ENCODE measurements at regions not wholly inside any gene's neighbourhood (a gene's known extent, or its start where the extent isn't known, plus 50 kb on each side); places are given as distances from the start of the nearest gene placed in this dataset.
A peak's percentile ranks its signal among the peaks of the same experiment; 100 is the strongest.

GRCh38 chr7:109386959-109387358 is 817.3 kb downstream of the DNAJB9 start:
- Histone ChIP-seq H3K27me3 (no peaks in the 10 kb centered on the region), H3K9me3 (peaks cover 0 to 7% of the 10 kb centered on the region in 2 donors), H3K36me3 (no peaks in the 10 kb centered on the region), H3K4me1 (no peaks in the 10 kb centered on the region), H3K27ac (no peak overlapping the region), H3K4me3 (no peak overlapping the region)
- no peak for TF ChIP-seq CTCF (IDR thresholded peaks at IDR 0.05)
- ATAC-seq, result no peak
- DNase-seq, result peak in 1 of 4 donors; percentile 8
- intact Hi-C loops (cut with DNase I), result no loop called here

- no peak overlapping the region for H3K4me3 ChIP-seq
- H3K36me3 ChIP-seq, result no peaks in the 10 kb centered on the region
- no peaks in the 10 kb centered on the region for H3K27me3 ChIP-seq
- ATAC-seq, result no peak
- intact Hi-C loops (cut with DNase I), result no loop called here
- TF ChIP-seq CTCF (IDR thresholded peaks at IDR 0.05), result no peak
- peaks cover 0 to 7% of the 10 kb centered on the region in 2 donors for H3K9me3 ChIP-seq
- DNase-seq, result peak in 1 of 4 donors; percentile 39
- no peak overlapping the region for H3K27ac ChIP-seq
- H3K4me1 ChIP-seq, result no peaks in the 10 kb centered on the region
Measured at GRCh38 chr7:109387530-109387929, 817.9 kb downstream of the DNAJB9 start.

- Histone ChIP-seq H3K4me1 (no peaks in the 10 kb centered on the region), H3K4me3 (no peak overlapping the region), H3K36me3 (no peaks in the 10 kb centered on the region), H3K27ac (no peak overlapping the region), H3K9me3 (peaks cover 0 to 7% of the 10 kb centered on the region in 2 donors), H3K27me3 (no peaks in the 10 kb centered on the region)
- no peak for DNase-seq
- TF ChIP-seq CTCF (IDR thresholded peaks at IDR 0.05), result no peak
- intact Hi-C loops (cut with DNase I), result no loop called here
- no peak for ATAC-seq
Measured at GRCh38 chr7:109391240-109391639, 821.6 kb downstream of the DNAJB9 start.

- Histone ChIP-seq H3K4me3 (no peak overlapping the region), H3K27ac (no peak overlapping the region), H3K4me1 (no peaks in the 10 kb centered on the region), H3K27me3 (no peaks in the 10 kb centered on the region), H3K9me3 (no peaks in the 10 kb centered on the region), H3K36me3 (no peaks in the 10 kb centered on the region)
- no peak for TF ChIP-seq CTCF (IDR thresholded peaks at IDR 0.05)
- DNase-seq, result no peak
- intact Hi-C loops (cut with DNase I), result no loop called here
- ATAC-seq, result no peak
Measured at GRCh38 chr7:109402107-109402506, 832.4 kb downstream of the DNAJB9 start.

GRCh38 chr7:109407756-109408155 is 838.1 kb downstream of the DNAJB9 start:
- peak; percentile 33 for ATAC-seq
- TF ChIP-seq CTCF (IDR thresholded peaks at IDR 0.05), result no peak
- no peak for DNase-seq
- Histone ChIP-seq H3K4me3 (no peak overlapping the region), H3K27me3 (no peaks in the 10 kb centered on the region), H3K4me1 (no peaks in the 10 kb centered on the region), H3K9me3 (peaks cover 0 to 2% of the 10 kb centered on the region in 2 donors), H3K36me3 (no peaks in the 10 kb centered on the region), H3K27ac (no peak overlapping the region)
- intact Hi-C loops (cut with DNase I), result no loop called here
